Heart left ventricle (tissue), 16 donors: ENCODE measurements at regions not wholly inside any gene's neighbourhood (a gene's known extent, or its start where the extent isn't known, plus 50 kb on each side); places are given as distances from the start of the nearest gene placed in this dataset.

Source experiments
- ATAC-seq, 4 donors: fragments of 200-7000 bp; cut with Tn5 transposase; one replicate each; pipeline ENCODE4 v1.9.1; 2020 to 2022; ENCODE audit warnings: moderate library complexity in 4 of 4, mild to moderate bottlenecking in 3 of 4, moderate number of reproducible peaks in 1 of 4
- DNase-seq, 5 donors: peaks; one replicate each; pipeline ENCODE4 v3.0.0-alpha.2; 2020
- H3K27ac ChIP-seq, 12 donors: fragments of 200-600 bp; sonication (generic) in 4 of 12; one replicate each; pipeline versions ENCODE4 v1.5.0 to v1.8.0; 2016 to 2022; ENCODE audit warnings: mild to moderate bottlenecking in 2 of 12
- H3K27me3 ChIP-seq, 9 donors: fragments of 200-600 bp; sonication (generic) in 2 of 9; one replicate each; pipeline versions ENCODE4 v1.5.1 to v1.8.0; 2016 to 2022; ENCODE audit warnings: mild to moderate bottlenecking in 3 of 9
- H3K36me3 ChIP-seq, 9 donors: fragments of 200-600 bp; sonication (generic) in 2 of 9; one replicate each; pipeline versions ENCODE4 v1.5.0 to v1.8.0; 2018 to 2022; ENCODE audit warnings: mild to moderate bottlenecking in 2 of 9
- H3K4me1 ChIP-seq, 12 donors: fragments of 200-600 bp; sonication (generic) in 4 of 12; one replicate each; pipeline versions ENCODE4 v1.5.0 to v1.8.0; 2016 to 2022; ENCODE audit warnings: mild to moderate bottlenecking in 3 of 12
- H3K4me3 ChIP-seq, 12 donors: fragments of 200-600 bp; sonication (generic) in 4 of 12; one replicate each; pipeline versions ENCODE4 v1.5.0 to v1.8.0; 2017 to 2022; ENCODE audit warnings: mild to moderate bottlenecking in 9 of 12, moderate library complexity in 4 of 12
- H3K9me3 ChIP-seq, 12 donors: fragments of 200-600 bp; sonication (generic) in 4 of 12; one replicate each; pipeline versions ENCODE4 v1.5.0 to v1.8.0; 2016 to 2022; ENCODE audit warnings: mild to moderate bottlenecking in 1 of 12
- CTCF ChIP-seq, 12 donors: fragments of 200-600 bp; sonication (generic) in 4 of 12; IDR thresholded peaks; one replicate each; pipeline versions ENCODE4 v1.5.0 to v1.8.0; 2018 to 2022; ENCODE audit warnings: antibody characterized with exemption in 12 of 12, mild to moderate bottlenecking in 5 of 12
- POLR2A ChIP-seq, 2 donors: fragments of 450-650 bp; IDR thresholded peaks; one replicate each; pipeline ENCODE4 v1.6.1; 2017; ENCODE audit warnings: antibody characterized with exemption in 2 of 2, mild to moderate bottlenecking in 2 of 2, moderate library complexity in 2 of 2
- WGBS, 4 donors: extraction: QIAGEN DNeasy Blood & Tissue Kit in 2 of 4; methylation state at CpG; one replicate each; pipeline versions ENCODE4 v1.1.5 to v1.1.7; 2013 to 2018; 5-methylcytosine and 5-hydroxymethylcytosine counted together
- intact Hi-C, 10 donors: fragments of 100-400 bp; cut with DNase I; formaldehyde crosslinking; loops; one replicate each; pipeline versions ENCODE4 v1.11.1 to v1.14.2; 2022
- donor health status: ischemic (EF 13 %, LVEDD 7.1; RV severe dilation, severe dysfunction).
- donor health status: healthy with polysubstance abuse.
- donor health status: DM: no; HTN: yes; CAD: no.
- donor health status: DM: no; HTN: no; CAD: no.
- donor health status: ischemic (EF 25% LVEDD 6.9; RV normal size, moderate dysfunction).
- donor health status: ischemic (EF 25% LVEDD 5.7; RV mildly dilated, moderate dysfunction).
- donor health status: healthy.
- donor health status: DM: yes; HTN: yes; CAD: no.
- donor health status: ischemic (EF 35%, LVEDD 5.7; RV mildly dilated, moderate dysfunction).
- donor health status: nonischemic (EF 11% LVEDD 7.7; RV severe dilation, severe dysfunction).
- donor health status: DM: yes; HTN: yes; CAD: no.
- donor health status: PGD.
- donor health status: ischemic (EF 29% LVEDD 5.4; RV normal size, mild dysfunction).
- donor health status: nonischemic (EF 23%, LVEDD 6.1; RV moderate dilation, normal function).

- WGBS, 4 donors, result 90 to 95% (median 94%) methylated on average over 6 of the region's 6 CpGs
- DNase-seq (peak in 1 of 5 donors; percentile 5), ATAC-seq (no peak)
- Histone ChIP-seq H3K36me3 (no peaks in the 10 kb centered on the region), H3K27me3 (peaks cover 0 to 18% (median 0%) of the 10 kb centered on the region in 9 donors), H3K4me3 (no peak overlapping the region), H3K4me1 (no peaks in the 10 kb centered on the region), H3K9me3 (no peaks in the 10 kb centered on the region), H3K27ac (no peak overlapping the region)
- no peak for TF ChIP-seq POLR2A (IDR thresholded peaks at IDR 0.05)
- no peak for TF ChIP-seq CTCF (IDR thresholded peaks at IDR 0.05)
- intact Hi-C loops, result loop anchor here in 4 of 10 donors (5.0 to 10.0 kb wide), 3 partner anchors 190 to 235 kb away; partner anchors contain the start of gene KIF26A (in 2 of the 4)
Measured at GRCh38 chr14:104371917-104372316, 207.6 kb upstream of the C14orf180 start.

- H3K27ac ChIP-seq, result no peak overlapping the region
- intact Hi-C loops, result loop anchor here in 4 of 10 donors (5.0 to 10.0 kb wide), 3 partner anchors 190 to 235 kb away; partner anchors contain the start of gene KIF26A (in 2 of the 4)
- peaks cover 0 to 18% (median 0%) of the 10 kb centered on the region in 9 donors for H3K27me3 ChIP-seq
- no peaks in the 10 kb centered on the region for H3K36me3 ChIP-seq
- ATAC-seq, result no peak
- no peaks in the 10 kb centered on the region for H3K9me3 ChIP-seq
- no peaks in the 10 kb centered on the region for H3K4me1 ChIP-seq
- peak in 3 of 5 donors; percentile 7 to 33 (median 18) for DNase-seq
- 71 to 87% (median 79%) methylated on average over 12 to 16 of the region's 16 CpGs for WGBS, 4 donors
- H3K4me3 ChIP-seq, result no peak overlapping the region
- TF ChIP-seq CTCF (IDR thresholded peaks at IDR 0.05), result no peak
- TF ChIP-seq POLR2A (IDR thresholded peaks at IDR 0.05), result no peak
Measured at GRCh38 chr14:104372390-104373054, 207.0 kb upstream of the C14orf180 start.

- H3K4me1 ChIP-seq, result no peaks in the 10 kb centered on the region
- WGBS, 4 donors, result 75 to 82% (median 81%) methylated on average over 23 to 26 of the region's 26 CpGs
- no peak overlapping the region for H3K27ac ChIP-seq
- H3K9me3 ChIP-seq, result no peaks in the 10 kb centered on the region
- ATAC-seq (no peak), DNase-seq (peak in 2 of 5 donors; percentile 9 to 20)
- no peaks in the 10 kb centered on the region for H3K36me3 ChIP-seq
- TF ChIP-seq CTCF (IDR thresholded peaks at IDR 0.05), result no peak
- no peak for TF ChIP-seq POLR2A (IDR thresholded peaks at IDR 0.05)
- H3K27me3 ChIP-seq, result peaks cover 0 to 18% (median 0%) of the 10 kb centered on the region in 9 donors
- H3K4me3 ChIP-seq, result no peak overlapping the region
- intact Hi-C loops, result loop anchor here in 4 of 10 donors (5.0 to 10.0 kb wide), 3 partner anchors 189 to 236 kb away; partner anchors contain the start of gene KIF26A (in 2 of the 4)
Measured at GRCh38 chr14:104373055-104373854, 206.3 kb upstream of the C14orf180 start.
